ENCODE measurements at regions not wholly inside any gene's neighbourhood (a gene's known extent, or its start where the extent isn't known, plus 50 kb on each side); places are given as distances from the start of the nearest gene placed in this dataset.

DNA sequence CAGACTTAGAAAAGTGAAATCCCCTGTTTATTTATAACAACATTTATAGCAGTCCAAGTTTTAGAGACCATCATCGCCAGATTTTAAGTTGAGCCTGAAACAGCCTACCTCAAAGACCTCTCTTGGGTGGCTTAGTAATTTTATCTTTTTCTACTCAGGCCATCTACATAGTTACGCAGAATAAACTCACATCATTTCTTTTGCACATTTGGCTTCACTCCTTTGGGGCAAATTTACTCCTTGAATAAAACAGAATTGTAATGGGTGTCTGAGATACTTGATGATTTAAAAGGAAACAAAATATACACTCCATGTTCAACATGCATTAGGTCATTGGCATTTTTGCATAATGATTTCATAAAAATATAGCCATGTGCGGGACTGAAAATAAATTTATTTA is 104.7 kb upstream of the TSPAN8 start:
- TF ChIP-seq, protein P1, sequence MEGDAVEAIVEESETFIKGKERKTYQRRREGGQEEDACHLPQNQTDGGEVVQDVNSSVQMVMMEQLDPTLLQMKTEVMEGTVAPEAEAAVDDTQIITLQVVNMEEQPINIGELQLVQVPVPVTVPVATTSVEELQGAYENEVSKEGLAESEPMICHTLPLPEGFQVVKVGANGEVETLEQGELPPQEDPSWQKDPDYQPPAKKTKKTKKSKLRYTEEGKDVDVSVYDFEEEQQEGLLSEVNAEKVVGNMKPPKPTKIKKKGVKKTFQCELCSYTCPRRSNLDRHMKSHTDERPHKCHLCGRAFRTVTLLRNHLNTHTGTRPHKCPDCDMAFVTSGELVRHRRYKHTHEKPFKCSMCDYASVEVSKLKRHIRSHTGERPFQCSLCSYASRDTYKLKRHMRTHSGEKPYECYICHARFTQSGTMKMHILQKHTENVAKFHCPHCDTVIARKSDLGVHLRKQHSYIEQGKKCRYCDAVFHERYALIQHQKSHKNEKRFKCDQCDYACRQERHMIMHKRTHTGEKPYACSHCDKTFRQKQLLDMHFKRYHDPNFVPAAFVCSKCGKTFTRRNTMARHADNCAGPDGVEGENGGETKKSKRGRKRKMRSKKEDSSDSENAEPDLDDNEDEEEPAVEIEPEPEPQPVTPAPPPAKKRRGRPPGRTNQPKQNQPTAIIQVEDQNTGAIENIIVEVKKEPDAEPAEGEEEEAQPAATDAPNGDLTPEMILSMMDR (IDR thresholded peaks at IDR 0.05; ENCODE audit: borderline replicate concordance, insufficient read depth, low read depth, low read length), result no peak

DNA sequence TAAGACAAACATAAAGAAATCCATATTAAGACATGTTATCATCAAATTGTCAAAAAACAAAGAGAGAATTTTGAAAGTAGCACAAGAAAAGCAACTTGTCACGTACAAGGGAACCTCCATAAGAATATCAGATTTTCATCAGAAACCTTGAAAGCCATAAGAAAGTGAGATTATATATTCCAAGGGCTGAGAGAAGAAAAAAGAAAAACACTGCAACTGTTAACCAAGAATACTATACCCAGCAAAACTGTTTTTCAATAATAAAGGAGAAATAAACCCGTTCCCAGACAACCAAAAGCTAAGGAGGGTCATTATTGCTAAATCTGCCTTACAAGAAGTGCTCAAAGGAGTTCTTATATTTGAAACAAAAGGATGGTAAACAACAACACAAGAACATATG is 94.7 kb upstream of the TSPAN8 start:
- H3K4me3 ChIP-seq (ENCODE audit: low read depth, low read length), result no peak overlapping the region
- TF ChIP-seq, protein P1 (IDR thresholded peaks at IDR 0.05; ENCODE audit: borderline replicate concordance, insufficient read depth, low read depth, low read length), result no peak

More for the DNA sequence above, 104.7 kb upstream of the TSPAN8 start:
- no peak overlapping the region for H3K4me3 ChIP-seq (ENCODE audit: low read depth, low read length)

DNA sequence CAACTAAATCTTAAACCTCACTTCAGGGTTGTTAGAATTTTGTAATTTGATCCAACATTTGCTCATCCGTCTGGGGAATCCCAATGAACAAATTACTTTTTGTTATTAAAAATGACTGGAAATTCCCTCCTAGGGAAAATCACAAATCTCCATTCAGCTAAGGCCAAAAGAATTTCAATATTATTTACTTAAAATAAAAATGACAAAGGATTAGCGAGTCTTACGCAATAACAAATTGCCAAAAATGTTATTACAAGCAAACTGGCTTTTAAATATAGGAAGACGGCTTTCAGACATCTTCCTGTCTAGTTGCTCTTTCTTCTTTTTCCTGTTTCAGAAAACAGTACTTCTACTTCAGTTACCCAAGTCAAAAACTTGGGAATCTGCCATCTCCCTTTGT is 92.4 kb upstream of the TSPAN8 start:
- TF ChIP-seq, protein P1 (IDR thresholded peaks at IDR 0.05; ENCODE audit: borderline replicate concordance, insufficient read depth, low read depth, low read length), result no peak
- H3K4me3 ChIP-seq (ENCODE audit: low read depth, low read length), result no peak overlapping the region

DNA sequence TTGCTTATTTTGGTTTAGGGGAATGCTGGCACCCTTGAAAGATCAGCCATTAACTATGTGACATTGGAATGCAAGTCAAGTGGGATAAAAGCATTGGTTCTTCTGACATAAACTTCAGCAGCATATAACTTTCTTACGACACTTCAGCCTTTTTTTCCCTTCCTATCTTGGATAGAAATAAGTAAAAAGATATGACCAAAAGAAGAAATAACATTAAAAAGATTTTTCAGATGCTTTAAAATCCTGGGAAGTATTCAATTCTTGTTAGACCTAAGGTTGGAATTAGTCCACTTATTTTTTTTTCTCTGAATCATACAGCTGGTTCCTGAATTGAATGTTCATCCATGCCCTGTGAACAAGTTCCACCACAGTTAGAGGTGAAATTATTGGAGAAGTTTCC is 85.6 kb upstream of the TSPAN8 start:
- TF ChIP-seq, protein P1 (IDR thresholded peaks at IDR 0.05; ENCODE audit: borderline replicate concordance, insufficient read depth, low read depth, low read length), result no peak
- no peak overlapping the region for H3K4me3 ChIP-seq (ENCODE audit: low read depth, low read length)

DNA sequence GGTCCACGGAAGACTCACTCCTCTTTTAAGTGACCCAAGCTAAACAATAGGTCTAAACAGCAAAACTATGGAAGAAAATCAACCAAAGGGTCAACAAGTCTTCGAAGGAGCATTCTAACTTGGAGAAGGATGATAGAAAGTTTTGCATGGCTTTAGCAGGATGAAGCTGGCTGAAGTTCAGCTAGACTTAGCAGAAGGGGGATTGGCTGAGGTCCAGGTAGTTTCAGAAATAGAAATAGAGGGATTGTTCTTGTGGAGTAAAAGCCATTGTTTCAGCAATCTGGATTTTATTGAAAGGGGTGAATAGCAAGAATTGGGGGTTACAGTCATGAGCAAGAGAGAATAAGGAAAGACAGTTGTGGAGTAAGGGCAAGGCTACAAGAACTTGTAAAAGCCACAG is 84.7 kb upstream of the TSPAN8 start:
- TF ChIP-seq, protein P1 (IDR thresholded peaks at IDR 0.05; ENCODE audit: borderline replicate concordance, insufficient read depth, low read depth, low read length), result no peak

DNA sequence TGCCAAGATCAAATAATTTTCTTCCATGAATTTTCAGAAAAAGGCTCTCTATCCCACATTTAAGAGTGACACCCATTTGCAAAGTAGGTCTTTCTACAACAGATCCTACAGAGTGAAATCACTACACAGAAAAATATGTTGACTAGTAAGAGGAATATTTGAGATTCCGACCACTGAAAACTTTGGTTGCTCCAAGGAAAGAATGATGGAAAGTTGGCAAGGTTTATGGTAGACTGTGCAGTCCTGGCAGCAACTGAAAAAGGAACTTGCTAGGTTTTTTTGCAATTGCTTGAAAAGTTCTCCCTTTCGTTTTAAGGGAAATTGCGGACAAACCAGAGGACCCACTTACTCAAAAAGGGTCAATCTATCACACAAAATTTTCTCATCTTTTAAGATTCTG is 83.1 kb upstream of the TSPAN8 start:
- no peak overlapping the region for H3K4me3 ChIP-seq (ENCODE audit: low read depth, low read length)
- TF ChIP-seq, protein P1 (IDR thresholded peaks at IDR 0.05; ENCODE audit: borderline replicate concordance, insufficient read depth, low read depth, low read length), result no peak

More for the DNA sequence above, 84.7 kb upstream of the TSPAN8 start:
- H3K4me3 ChIP-seq (ENCODE audit: low read depth, low read length), result no peak overlapping the region

DNA sequence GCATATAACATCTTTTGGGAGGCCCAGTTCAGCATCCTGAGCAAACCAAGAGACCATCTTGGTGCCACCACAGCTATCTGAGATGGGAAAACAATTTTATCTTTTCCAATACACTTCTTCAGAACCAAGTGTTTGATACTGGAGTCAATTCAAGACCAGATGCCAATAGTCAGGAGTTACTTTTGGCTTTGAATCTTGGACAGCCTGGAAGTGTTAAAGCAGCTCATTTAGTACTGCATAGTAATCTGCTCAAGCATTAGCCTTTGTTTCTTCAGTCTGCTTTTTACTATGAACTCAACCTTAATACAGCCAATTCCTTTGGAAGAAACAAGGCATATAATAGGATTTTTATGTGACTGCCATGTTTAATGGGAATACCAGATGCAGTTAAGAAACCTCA is 81.9 kb upstream of the TSPAN8 start:
- TF ChIP-seq, protein P1 (IDR thresholded peaks at IDR 0.05; ENCODE audit: borderline replicate concordance, insufficient read depth, low read depth, low read length), result no peak
- H3K4me3 ChIP-seq (ENCODE audit: low read depth, low read length), result no peak overlapping the region
